ENCODE measurements at regions not wholly inside any gene's neighbourhood (a gene's known extent, or its start where the extent isn't known, plus 50 kb on each side); places are given as distances from the start of the nearest gene placed in this dataset.

GRCh38 chr21:23215261-23215660 is 2217.1 kb downstream of the NCAM2 start:
- DNase-seq (ENCODE audit: low read depth in 2 of 2): no peak

All from stimulated activated CD4-positive, alpha-beta T cell treated with anti-CD3 and anti-CD28 coated beads, Interleukin-1b, Interleukin-23, amount 100 ng/mL, for 1 hour (primary cell).